Fibroblast of upper back skin (primary cell): ENCODE measurements at regions not wholly inside any gene's neighbourhood (a gene's known extent, or its start where the extent isn't known, plus 50 kb on each side); places are given as distances from the start of the nearest gene placed in this dataset.

ENCODE experiments used
- DNase-seq: peaks from one replicate; pipeline ENCODE4 v3.0.0-alpha.2; 2013

DNA sequence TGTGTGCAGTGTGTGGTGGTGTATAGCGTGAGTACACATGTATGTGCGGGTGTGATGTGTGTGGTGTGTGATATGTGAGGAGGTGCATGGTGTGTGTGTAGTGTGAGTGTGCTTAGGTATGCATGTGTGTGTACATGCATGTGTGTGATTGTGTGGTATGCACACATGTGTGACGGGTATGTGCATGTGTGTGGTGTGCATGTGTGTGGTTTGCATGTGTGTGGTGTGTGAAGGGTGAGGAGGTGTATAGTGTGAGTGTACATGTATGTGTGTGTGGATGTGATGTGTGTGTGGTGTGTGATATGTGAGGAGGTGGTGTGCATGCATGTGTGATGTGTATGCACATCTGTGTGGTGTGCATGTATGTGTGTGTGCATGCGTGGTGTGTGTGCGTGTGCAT lies 105.6 kb downstream of the CMPK2 start:
- DNase-seq: no peak

DNA sequence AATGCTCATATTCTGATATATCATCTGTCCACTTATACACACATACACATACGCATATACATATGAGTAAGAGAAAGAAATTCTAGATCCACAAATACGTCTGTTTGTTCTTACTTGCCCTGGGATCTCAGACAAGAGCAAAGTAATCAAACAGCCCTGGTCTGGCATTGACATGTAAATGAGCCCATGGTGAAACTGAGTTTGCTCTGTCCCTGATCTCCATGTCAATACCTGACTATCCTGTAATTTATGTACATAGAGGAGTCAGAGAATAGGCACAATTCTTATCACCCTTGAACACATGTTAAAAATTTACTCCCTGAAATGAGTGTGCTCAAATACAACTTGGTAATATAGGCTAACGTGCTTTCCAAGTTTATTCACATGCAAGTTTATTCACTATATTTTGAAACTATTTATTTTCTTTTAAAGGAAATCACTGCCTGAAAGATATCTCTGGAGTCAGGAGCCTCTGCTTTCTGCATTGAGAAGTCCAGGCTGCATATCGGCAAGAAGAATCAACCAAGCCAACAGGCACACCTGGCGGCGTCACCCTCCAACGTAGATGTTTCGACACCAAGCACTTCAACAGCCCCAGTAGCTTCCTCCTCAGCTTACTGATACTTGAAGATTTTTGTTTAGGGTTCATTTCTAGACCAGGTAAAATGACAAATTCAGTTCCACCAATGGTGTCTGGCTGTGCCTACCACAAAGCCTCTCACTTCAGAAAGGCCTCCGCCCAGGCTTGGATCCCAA lies 100.6 kb downstream of the CMPK2 start:
- no peak for DNase-seq

DNA sequence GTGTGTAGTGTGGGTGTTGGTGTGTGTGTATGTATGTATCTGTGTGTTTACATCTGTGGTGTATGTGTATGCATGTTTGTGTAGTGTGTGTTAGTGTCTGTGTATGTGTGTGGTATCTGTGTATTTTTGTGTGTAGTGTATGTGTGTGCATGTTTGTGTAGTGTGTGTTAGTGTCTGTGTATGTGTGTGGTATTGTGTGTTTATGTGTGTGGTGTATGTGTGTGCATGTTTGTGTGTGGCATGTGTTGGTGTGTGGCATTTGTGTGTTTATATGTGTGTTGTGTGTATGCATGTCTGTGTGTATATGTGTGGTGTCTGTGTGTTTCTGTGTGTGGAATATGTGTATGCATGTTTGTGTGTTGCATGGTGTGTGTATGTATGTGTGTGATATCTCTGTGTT lies 96.4 kb downstream of the CMPK2 start:
- DNase-seq: no peak

DNA sequence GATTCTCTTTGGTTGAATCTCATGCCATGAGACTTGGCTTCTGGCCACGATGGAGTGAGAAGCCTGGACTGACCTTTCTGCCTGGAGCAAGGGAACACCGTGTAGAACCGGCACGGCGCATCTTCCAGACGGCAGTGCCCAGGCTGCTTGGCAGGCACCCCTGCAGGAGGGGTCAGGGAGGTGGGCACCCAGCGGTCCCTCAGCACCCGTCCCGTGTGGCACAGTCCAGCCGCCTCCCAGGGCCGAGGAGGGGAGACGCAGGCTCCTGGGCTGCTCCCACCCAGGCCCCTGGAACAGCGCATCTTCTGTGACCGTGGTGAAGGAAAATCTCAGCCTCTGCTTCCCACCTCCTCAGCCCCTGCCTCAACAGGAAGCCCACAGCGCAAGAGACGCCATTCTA lies 95.7 kb downstream of the CMPK2 start:
- DNase-seq: no peak

DNA sequence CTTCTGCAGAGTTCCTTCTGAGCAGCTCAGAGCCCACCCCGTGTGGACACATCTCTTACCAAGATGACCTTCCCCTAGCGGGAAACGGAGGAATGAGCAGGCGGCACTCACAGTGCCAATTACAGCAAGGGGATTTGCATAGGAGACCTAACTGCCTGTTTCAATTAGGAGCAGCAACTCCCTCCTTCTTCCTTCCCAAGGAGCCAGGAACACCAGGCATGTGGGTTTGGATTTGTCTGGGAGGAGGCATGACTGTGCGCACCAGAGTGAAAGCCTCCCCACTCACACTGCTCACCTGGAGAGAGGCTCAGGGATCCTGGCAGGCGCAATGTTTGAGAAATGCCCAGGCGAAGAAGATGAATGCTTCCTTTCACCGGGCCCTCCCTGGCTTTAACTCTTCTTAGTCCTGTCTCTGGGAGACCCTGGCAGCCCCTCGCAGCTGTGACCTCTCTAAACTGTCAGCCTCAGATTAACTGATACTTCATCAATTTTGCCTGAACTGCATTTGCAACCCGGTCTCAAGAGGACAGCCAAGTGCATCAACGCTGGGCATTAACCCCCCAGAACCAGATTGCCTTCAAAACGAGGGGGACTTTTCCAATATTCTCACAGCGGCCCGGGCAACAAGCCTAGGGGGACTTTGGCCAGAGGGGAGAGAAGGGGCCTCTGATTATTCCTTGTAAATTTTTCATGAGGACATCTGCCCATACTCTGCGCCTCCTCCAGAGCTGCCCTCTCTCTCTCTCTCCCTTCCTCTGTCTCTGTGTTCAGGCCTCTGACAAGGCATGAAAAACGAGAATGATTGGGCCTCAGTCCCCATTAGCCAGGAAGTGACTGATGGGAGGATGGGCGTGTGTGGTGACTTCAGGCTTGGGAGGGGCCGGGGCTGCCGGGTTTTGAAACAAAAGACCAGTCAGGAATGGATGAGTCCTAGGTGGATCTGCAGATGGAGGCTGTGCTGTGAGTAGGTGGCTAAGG lies 93.8 kb downstream of the CMPK2 start:
- peak; percentile 40 for DNase-seq

DNA sequence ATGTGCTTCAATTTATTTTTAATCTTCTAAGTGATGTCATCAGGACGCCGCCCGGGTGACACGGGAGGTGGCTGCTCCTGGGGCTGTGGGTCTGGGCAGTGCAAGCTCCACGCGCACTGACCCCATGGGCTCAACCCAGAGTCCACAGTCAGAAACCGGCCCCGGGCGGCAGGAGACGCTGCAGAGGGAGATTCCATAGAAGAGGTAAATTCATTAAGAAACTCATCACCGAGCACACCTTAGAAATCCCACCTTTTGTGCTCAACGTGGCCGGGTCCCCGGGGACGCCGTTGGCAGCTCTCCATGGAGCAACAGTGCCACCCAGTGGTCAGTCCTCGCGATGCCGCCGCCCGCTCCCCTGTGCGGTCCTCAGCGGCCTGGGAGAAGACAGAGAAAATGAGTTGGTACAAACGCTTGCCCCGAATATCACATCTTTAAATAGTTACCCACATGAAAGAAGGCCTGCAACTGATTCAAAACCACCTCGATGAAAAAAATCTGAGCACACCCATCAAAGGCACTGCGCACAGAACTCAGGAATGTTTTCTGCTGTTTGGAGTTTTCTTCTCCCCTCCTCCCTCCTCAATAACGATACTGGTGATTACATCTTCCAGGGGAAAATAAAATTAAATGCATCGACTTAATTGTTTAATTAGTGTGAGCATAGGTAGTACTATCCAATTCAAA lies 92.6 kb downstream of the CMPK2 start:
- DNase-seq: peak; percentile 50

DNA sequence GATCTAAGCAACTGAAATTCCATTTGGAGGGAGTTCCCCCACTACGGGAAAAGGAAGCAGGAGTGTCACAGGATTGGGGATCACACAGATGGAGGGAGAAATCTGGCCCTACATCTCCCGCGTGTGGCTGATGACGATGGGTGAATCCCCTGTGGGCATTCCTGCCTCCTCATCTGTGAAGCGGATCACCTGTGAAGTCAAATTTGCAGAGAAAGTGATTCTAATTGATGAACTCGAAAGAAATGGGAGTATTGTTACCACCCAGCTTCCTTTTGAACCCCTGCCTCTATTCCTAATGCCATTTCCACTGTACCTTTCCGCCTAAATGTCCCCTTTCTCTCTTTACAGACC lies 92.0 kb downstream of the CMPK2 start:
- DNase-seq: no peak

DNA sequence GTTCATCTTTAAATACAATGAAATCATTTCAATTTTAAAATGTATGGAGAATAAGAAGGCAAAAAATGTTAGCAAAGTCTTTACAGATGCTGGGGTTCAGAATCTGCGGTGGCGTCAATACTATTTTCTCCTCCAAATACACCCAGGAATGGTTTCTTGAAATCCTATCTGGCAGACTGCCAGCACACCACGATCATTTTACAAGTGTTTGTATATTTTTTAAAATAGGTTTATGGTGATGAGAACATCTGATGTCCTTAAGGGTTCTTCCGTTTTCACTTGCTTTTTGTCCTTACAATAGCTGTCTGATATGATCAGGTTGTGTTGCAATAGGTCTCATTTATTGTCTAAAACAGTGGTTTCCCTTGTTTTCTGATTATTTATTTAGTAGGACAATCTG lies 89.6 kb downstream of the CMPK2 start:
- DNase-seq: no peak

DNA sequence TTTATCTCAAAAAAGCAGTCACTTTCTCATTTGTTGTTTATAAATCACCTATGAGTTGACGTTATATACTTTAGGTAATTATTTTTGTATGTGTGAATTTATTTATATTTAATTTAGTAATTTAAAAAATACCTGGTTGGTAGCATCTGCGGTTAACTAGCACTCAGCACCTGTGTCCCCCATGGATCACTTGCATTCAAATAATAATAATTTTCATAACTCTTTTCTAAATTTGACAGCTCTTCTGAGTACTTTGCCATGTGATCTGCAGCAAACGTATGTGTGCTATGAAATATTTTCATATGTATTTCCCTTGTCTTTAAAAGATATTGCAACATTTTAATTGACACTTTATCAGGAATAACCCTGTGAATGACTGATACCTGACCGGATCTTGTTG lies 88.1 kb downstream of the CMPK2 start:
- no peak for DNase-seq

DNA sequence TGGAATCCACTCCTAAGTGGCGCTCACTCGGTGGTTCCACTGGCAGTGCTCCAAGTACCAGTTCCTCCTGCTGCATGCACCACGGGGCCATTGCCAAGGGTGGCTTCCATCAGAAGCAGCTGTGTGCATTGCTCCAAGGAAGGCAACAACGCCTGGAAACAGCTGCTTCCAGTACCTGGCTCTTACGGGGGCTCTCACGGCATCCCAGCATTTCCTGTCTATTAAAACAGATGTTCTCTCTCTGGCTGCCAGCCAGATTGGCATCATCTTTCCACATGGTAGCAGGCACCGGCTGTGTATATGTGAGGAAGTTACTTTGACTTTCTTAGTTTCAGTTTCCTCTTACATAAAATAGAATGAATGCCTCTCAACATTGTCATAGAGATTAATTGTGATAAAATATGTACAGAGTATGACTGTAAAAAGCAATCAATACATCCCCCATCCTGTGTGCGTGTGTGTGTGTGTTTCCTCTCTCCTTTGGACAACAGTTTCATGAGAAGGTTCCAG lies 84.9 kb downstream of the CMPK2 start:
- DNase-seq: peak; percentile 78

DNA sequence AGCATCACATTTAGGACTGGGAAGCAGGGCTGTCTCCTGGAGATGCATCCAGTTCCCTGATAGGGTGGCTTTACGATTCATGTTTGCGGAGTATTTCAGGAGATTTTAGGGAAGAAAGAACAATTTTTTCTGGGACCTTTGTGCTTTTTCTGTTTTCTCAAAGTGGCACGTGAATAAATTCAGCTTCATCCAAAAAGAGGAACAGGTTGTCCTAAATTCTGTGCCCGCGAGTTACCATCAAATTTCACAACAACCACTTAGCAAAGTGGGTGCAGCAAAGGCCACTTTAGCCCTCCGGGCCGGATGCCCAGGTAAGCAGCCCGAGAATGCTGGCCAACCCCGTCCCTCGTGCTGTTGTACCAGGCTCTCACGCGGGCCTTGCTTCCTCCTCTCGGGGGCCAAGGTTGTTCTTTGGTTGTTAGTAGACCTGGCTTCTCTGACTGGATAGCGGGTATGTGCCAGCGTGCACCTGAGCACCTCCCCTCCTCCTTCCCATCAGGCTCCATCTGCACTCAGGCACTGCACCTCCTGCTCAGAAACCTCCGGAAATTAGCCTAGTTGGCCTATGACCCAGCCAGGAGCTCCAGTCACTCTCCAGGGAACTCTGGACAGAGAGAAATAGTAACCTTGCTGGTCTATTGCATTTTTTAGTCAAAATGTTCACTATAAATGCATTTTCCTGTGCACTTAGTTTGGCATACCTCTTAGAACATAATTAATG lies 83.0 kb downstream of the CMPK2 start:
- no peak for DNase-seq

DNA sequence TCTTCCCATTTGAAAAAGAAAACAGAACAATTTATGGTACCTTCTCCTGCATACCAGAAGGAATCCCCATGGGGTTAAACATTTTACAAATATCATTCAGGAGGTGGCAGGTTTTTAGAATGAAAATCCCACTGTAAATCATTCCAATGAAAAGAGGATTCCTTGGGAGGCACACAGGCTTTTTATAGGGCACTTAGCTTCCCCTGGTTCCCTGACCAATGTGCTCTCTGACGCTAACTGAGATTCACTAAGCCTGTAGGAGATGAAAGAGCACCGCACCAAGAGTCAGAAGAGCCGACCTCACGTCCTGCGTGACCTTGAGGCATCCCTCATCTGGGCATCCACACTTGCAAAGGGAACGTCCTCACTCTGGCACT lies 82.5 kb downstream of the CMPK2 start:
- no peak for DNase-seq

DNA sequence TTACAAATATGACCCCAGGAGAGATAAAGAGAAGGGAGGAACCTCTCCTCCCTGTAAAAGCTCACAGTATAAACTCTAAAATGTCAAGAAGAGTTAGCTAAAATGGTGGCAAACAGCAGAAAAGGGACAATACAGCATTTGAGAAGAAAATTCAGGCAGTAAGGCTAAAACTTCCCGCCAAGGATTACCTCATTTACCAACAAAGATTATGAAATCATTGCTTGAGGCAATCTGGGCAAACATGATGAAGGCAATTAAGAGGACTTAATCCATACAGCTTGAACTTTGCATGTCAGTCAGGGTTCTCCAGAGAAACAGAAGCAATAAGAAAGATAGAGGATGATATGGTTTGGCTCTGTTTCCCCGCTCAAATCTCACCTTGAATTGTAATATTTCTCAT lies 81.4 kb downstream of the CMPK2 start:
- DNase-seq: no peak

DNA sequence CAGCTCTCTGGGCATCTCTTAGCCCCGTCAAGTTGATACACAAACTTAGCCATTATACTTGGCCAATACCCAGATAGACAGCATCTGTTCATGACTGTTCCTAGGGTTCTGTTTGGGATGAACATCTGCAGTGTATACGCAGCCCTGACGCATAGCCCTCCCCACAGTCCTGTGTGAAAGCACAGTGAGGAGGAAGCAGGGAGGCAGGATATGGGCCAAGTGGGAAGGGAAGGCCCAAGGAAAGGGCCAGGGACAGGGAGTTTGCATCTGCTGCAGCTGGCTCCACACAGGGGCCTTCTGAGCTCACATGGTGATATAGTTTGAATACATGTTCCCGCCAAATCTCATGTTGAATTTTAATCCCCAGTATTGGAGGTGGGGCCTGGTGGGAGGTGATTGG lies 80.2 kb downstream of the CMPK2 start:
- no peak for DNase-seq

DNA sequence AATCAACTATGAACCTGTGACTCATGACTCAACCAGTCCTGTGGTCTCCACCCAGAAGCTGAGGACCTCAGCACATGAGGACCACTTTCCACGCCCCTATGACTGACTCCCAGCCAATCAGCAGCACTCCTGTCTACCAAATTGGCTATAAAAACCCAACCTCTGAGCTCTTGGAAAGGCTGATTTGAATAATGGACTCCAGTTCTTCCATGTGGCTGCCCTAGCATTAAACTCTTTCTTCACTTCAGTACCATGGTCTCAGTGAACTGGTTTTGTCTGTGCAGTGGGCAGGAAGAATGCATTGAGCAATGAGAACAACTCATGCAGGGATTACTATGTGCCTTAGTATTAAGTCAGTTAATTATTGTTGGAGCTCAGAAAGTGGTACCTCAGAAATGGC lies 78.3 kb downstream of the CMPK2 start:
- DNase-seq: no peak

DNA sequence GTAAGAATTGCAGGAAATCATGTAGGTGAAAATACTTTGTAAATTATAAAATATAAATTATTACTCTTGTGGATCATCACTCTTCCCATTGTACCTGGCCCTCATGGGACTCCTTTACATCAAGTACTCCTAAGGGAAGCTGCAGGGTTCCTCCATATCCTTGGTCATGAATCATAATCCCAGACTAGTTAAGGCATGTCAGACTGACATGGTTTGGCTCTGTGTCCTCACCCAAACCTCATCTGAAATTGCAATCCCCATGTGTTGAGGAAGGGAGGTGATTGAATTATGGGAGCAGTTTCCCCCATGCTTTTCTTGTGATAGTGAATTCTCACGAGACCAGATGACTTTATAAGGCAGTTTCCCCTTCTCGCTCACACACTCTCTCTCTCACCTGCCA lies 77.1 kb downstream of the CMPK2 start:
- peak; percentile 20 for DNase-seq

DNA sequence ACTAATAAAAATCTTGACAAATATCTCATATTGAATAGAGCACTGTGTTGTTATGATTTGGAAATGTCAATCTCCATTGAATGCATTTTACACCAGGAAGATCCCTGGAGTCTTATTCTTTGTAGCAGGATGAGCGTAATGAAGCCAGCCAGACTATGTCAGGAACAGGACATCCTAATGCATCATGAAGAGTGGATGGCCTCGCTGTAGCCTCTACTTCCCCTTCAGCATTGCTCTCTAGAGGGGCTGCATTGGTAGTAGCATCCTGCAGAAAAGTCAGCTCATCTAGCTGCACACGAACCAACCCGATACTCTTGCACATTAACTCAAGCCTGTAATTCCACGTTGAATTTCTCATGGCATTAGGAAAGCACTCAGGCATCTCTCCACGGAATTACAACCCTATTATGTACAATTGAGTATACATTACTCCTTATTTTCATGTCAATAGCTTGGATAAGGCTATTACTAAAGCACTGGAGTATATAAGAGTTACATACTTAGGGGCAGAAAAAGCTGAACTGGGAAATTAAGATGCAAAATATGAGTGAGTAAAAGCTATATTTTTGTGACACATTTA lies 76.1 kb downstream of the CMPK2 start:
- no peak for DNase-seq

DNA sequence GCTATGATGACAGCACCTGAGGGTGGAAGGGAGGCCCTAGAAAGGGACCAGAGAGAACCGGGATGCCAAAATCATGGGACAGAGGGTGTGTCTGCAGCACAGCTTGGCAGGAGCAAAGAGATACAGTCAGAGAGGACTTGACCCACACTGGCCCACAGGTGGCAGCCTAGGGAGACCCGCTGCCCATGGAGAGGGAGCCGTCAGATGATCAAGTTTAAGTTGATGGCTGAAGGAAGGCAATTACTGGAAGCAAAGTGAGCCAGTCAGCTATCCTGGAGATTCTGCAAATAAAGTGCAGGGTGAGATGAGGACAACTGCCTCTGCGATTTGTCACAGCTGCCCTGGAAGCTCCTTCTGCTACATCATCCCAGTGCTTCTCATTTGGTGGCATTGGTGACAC lies 74.0 kb downstream of the CMPK2 start:
- DNase-seq: no peak

DNA sequence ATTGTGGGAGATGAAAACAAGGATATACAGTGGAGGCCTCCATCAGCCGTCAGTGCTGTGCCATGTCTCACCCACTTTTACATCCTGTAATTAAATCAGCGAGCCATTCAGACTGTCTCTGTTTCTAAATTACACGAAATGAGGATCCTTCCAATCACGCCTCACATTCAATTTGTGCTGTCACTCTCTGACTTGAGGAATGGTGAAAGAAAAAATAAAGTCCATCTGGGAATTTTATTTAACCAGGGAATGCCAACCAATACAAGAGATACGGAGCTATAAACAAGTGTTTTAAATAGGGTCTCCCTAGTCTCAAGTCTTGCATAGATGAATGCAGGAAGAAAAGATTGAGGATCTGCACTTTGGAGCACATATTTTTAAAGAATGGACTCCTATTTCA lies 72.8 kb downstream of the CMPK2 start:
- no peak for DNase-seq

DNA sequence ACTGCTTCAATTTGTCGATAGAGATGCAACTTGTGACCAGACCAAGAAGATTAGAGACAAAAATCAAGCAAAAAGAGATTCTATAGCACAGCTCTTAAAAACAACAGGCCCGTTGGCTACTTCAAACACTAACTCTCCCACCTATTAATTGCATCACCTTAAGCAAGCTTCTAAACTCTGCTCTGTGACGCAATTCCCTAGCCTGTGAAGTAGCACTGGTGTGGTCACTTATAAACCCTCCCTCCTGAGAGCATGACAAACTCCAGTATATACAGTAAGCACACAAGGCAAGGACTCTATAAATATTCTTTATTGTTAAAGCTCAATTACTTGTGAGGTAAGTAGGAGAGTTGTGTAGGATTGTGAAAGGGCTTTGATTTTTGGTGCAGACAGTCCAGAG lies 72.3 kb downstream of the CMPK2 start:
- peak; percentile 28 for DNase-seq

DNA sequence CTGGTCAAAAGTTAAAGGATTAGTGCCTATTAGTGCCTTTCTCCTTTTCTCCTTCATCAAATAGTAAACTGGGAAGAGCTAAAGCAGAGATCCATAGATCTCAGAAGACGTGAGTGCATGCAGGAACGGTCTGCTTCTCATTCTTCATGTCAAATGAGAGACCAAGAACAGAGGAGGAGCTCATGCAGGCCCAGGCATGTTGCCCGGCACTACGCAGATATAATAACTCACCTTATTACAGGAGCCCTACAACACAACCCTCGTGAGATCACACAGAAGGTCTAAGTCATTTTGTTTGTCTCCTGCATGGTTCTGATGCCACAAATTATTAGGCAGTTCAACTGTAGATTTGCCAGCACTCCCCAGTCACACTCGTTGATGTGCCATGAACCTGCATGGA lies 71.8 kb downstream of the CMPK2 start:
- no peak for DNase-seq

DNA sequence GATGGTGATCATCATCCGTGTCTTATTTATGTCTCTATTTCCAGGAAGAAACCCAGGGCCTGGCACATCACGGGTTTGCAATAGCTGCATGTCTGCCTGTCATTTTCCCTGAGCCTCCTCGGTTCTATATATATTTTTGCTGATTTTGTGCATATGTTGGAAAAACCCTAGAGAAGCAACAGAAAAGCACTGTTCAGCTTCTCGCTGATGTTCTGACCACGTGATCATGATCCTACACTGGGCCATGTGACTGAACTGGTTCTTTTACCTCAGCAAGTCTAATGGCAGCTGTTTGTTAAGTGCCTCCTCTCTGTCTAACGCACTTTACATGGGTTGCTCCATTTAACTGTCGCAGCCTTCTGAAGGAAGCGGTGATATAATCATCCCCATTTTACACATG lies 71.3 kb downstream of the CMPK2 start:
- no peak for DNase-seq
